DND-41 (cell line): ENCODE measurements at regions not wholly inside any gene's neighbourhood (a gene's known extent, or its start where the extent isn't known, plus 50 kb on each side); places are given as distances from the start of the nearest gene placed in this dataset.

Source experiments
- ATAC-seq: fragments of 200-7000 bp; cut with Tn5 transposase; 3 replicates; pipeline ENCODE4 v1.9.1; 2021; ENCODE audit warnings: low read depth; ENCODE audit not compliant: insufficient read depth
- DNase-seq: peaks from one replicate; pipeline ENCODE4 v3.0.0-alpha.2; 2020
- H2AFZ ChIP-seq: 2 replicates; pipeline ENCODE4 v1.6.0; 2012; ENCODE audit warnings: low read depth, low read length
- H3K27ac ChIP-seq: 2 replicates; pipeline ENCODE4 v1.5.1; 2012; ENCODE audit warnings: low read length, inconsistent platforms
- H3K27me3 ChIP-seq: fragments of 200-600 bp; sonication (generic); 2 replicates; pipeline ENCODE4 v1.6.0; 2012; ENCODE audit warnings: low read length, mild to moderate bottlenecking, inconsistent platforms; ENCODE audit not compliant: insufficient read depth, poor library complexity
- H3K36me3 ChIP-seq: 2 replicates; pipeline ENCODE4 v1.5.1; 2012; ENCODE audit warnings: low read length, inconsistent platforms; ENCODE audit not compliant: insufficient read depth
- H3K4me1 ChIP-seq: 2 replicates; pipeline ENCODE4 v1.5.1; 2012; ENCODE audit warnings: mild to moderate bottlenecking, low read length; ENCODE audit not compliant: insufficient read depth
- H3K4me2 ChIP-seq: 2 replicates; pipeline ENCODE4 v1.6.0; 2012; ENCODE audit warnings: mild to moderate bottlenecking, moderate library complexity, low read length, inconsistent platforms; ENCODE audit not compliant: insufficient read depth
- H3K4me3 ChIP-seq, 2 experiments: fragments of 200-600 bp in 1 of 2; shearing (Covaris generic) in 1 of 2; 2 replicates each; pipeline ENCODE4 v1.5.1; 2012 to 2016; ENCODE audit warnings: inconsistent platforms in 2 of 2, low read length in 2 of 2, mild to moderate bottlenecking in 2 of 2, low read depth in 1 of 2, moderate library complexity in 1 of 2
- H3K79me2 ChIP-seq: 2 replicates; pipeline ENCODE4 v1.6.0; 2012; ENCODE audit warnings: low read length, inconsistent platforms; ENCODE audit not compliant: insufficient read depth
- H3K9ac ChIP-seq: 2 replicates; pipeline ENCODE4 v1.6.0; 2012; ENCODE audit warnings: low read depth, mild to moderate bottlenecking, inconsistent platforms, low read length, moderate library complexity
- H3K9me3 ChIP-seq: 2 replicates; pipeline ENCODE4 v1.5.1; 2012; ENCODE audit warnings: low read length, moderate library complexity, mild to moderate bottlenecking, inconsistent platforms; ENCODE audit not compliant: insufficient read depth, severe bottlenecking
- H4K20me1 ChIP-seq: 2 replicates; pipeline ENCODE4 v1.6.0; 2012; ENCODE audit warnings: low read length; ENCODE audit not compliant: insufficient read depth
- CTCF ChIP-seq: IDR thresholded peaks from 2 replicates; pipeline ENCODE4 v1.5.1; 2012; ENCODE audit warnings: borderline replicate concordance, low read length, moderate library complexity, mild to moderate bottlenecking; ENCODE audit not compliant: poor library complexity, severe bottlenecking; ENCODE audit errors: extremely low read depth
- EZH2 ChIP-seq: IDR thresholded peaks from 3 replicates; pipeline ENCODE4 v1.6.1; 2012; ENCODE audit warnings: borderline replicate concordance, low read depth, mild to moderate bottlenecking, moderate library complexity, low read length, inconsistent platforms; ENCODE audit not compliant: severe bottlenecking

GRCh38 chr6:131378874-131379273, 194.2 kb upstream of the ARG1 start:
- Histone ChIP-seq H3K4me1 (no peaks in the 10 kb centered on the region), H4K20me1 (no peaks in the 10 kb centered on the region), H3K4me3 (no peak overlapping the region), H2AFZ (no peak overlapping the region), H3K36me3 (no peaks in the 10 kb centered on the region), H3K27me3 (no peaks in the 10 kb centered on the region), H3K4me2 (no peak overlapping the region), H3K9ac (no peak overlapping the region), H3K79me2 (no peaks in the 10 kb centered on the region), H3K9me3 (no peaks in the 10 kb centered on the region), H3K27ac (no peak overlapping the region)
- TF ChIP-seq EZH2 (no peak), CTCF (no peak)
- DNase-seq (no peak), ATAC-seq (no peak)

- no peak overlapping the region for H3K4me3 ChIP-seq
- H2AFZ ChIP-seq: no peak overlapping the region
- no peak for ATAC-seq
Observed at GRCh38 chr6:131379948-131380347, 193.1 kb upstream of the ARG1 start.

GRCh38 chr6:131381052-131381708, 191.8 kb upstream of the ARG1 start:
- Histone ChIP-seq H3K9me3 (no peaks in the 10 kb centered on the region), H3K4me3 (no peak overlapping the region), H3K27me3 (no peaks in the 10 kb centered on the region), H2AFZ (no peak overlapping the region), H3K36me3 (no peaks in the 10 kb centered on the region), H3K79me2 (no peaks in the 10 kb centered on the region), H3K27ac (no peak overlapping the region), H4K20me1 (no peaks in the 10 kb centered on the region), H3K4me1 (no peaks in the 10 kb centered on the region), H3K9ac (no peak overlapping the region), H3K4me2 (no peak overlapping the region)
- DNase-seq (no peak), ATAC-seq (no peak; the same call in 2 of the 3 replicates)
- no peak for TF ChIP-seq EZH2
- no peak for TF ChIP-seq CTCF

More at GRCh38 chr6:131379948-131380347, 193.1 kb upstream of the ARG1 start:
- Histone ChIP-seq H4K20me1 (no peaks in the 10 kb centered on the region), H3K4me1 (no peaks in the 10 kb centered on the region), H3K9ac (no peak overlapping the region), H3K9me3 (no peaks in the 10 kb centered on the region), H3K36me3 (no peaks in the 10 kb centered on the region), H3K27me3 (no peaks in the 10 kb centered on the region), H3K79me2 (no peaks in the 10 kb centered on the region), H3K4me2 (no peak overlapping the region), H3K27ac (no peak overlapping the region)
- no peak for DNase-seq
- no peak for TF ChIP-seq EZH2
- TF ChIP-seq CTCF: no peak
